ENCODE measurements at regions not wholly inside any gene's neighbourhood (a gene's known extent, or its start where the extent isn't known, plus 50 kb on each side); places are given as distances from the start of the nearest gene placed in this dataset.

DNA sequence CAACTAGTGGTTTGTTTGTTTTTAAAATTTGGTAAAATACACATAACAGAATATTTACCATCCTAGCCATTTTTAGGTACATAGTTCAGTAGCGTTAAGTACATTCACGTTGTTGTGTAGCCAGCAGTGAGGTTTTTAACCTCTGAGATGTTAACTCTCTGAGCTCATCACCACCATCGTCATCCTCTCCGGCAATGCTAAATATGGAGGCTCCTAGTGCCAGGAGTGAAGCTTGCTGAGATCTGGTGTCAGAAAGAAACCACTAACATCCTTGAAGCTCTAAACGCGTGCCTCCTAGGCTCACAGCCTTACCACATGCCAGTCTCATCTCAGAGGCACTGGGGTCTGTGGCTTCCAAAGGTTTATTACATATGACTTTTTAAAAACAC, 330.2 kb upstream of the B3GAT1 start:
- TF ChIP-seq CREB1 (IDR thresholded peaks at IDR 0.05) (no peak), SP1 (IDR thresholded peaks at IDR 0.05; ENCODE audit: low read depth, low read length) (no peak), CTCF (IDR thresholded peaks at IDR 0.05; ENCODE audit: control extremely low read depth in 1 of 3, insufficient read depth in 1 of 3, low read depth in 1 of 3, low read length in 3 of 3) (no peak), JUN (IDR thresholded peaks at IDR 0.05; ENCODE audit: low read depth, low read length) (no peak), POLR2AphosphoS5 (IDR thresholded peaks at IDR 0.05; ENCODE audit: low read depth, low read length) (no peak), POLR2A (IDR thresholded peaks at IDR 0.05; ENCODE audit: control extremely low read depth in 1 of 2, low read depth in 2 of 2, low read length in 2 of 2) (no peak), EP300 (IDR thresholded peaks at IDR 0.05; ENCODE audit: borderline replicate concordance in 1 of 2, low read depth in 2 of 2, low read length in 2 of 2) (no peak), RBBP5 (IDR thresholded peaks at IDR 0.05; ENCODE audit: borderline replicate concordance, low read depth, low read length) (no peak)
